GM12878 (cell line): ENCODE measurements at regions not wholly inside any gene's neighbourhood (a gene's known extent, or its start where the extent isn't known, plus 50 kb on each side); places are given as distances from the start of the nearest gene placed in this dataset.

Experiments used
- ATAC-seq: fragments of 200-7000 bp; cut with Tn5 transposase; 3 replicates; pipeline ENCODE4 v1.9.1; 2020; ENCODE audit warnings: mild to moderate bottlenecking, moderate library complexity
- BruUV-seq: library from RNA; stranded (reverse); fragments of 400-500 nt; replicated peaks from 2 replicates; lab custom pipeline; 2021; lab: Mats Ljungman, UMichigan
- CTCF ChIA-PET: fragments of 300-600 bp; sonication (Branson Sonifier 250); formaldehyde crosslinking; extraction: SDS; loops from one replicate; lab custom pipeline; 2021; ENCODE audit warnings: inconsistent platforms; lab: Yijun Ruan, JAX
- POLR2A ChIA-PET: fragments of 350-600 bp; formaldehyde crosslinking; extraction: SDS; loops from one replicate; lab custom pipeline; 2021; ENCODE audit warnings: inconsistent platforms; lab: Charles Lee
- RAD21 ChIA-PET: fragments of 300-600 bp; sonication (Branson Sonifier 250); formaldehyde crosslinking; loops from one replicate; lab custom pipeline; 2023; ENCODE audit warnings: antibody characterized with exemption; ENCODE audit not compliant: unreplicated experiment; lab: Charles Lee
- SMC1A ChIA-PET: fragments of 300-600 bp; sonication (Branson Sonifier 250); formaldehyde crosslinking; loops from one replicate; lab custom pipeline; 2023; ENCODE audit not compliant: unreplicated experiment, uncharacterized antibody; lab: Charles Lee
- DNase-seq: peaks from one replicate; pipeline ENCODE4 v3.0.0-alpha.2; 2011; ENCODE audit warnings: low read depth, low spot score
- FAIRE-seq: peaks from 3 replicates; lab custom pipeline; 2011; peaks lifted over from hg19 to GRCh38; lab: Jason Lieb, UNC
- H2AFZ ChIP-seq: 2 replicates; pipeline ENCODE4 v1.6.0; 2011; ENCODE audit warnings: low read depth, low read length, control low read depth; ENCODE audit not compliant: control insufficient read depth
- H3K27ac ChIP-seq: 2 replicates; pipeline ENCODE4 v1.5.1; 2011; ENCODE audit warnings: control low read depth; ENCODE audit not compliant: control insufficient read depth, insufficient read depth
- H3K27me3 ChIP-seq, 2 experiments: replicated peaks in 1 of 2; 2 replicates each; pipeline versions ENCODE4 v1.6.0 to v1.6.1; 2011; ENCODE audit warnings: low read length in 1 of 2; ENCODE audit not compliant: control insufficient read depth in 2 of 2, insufficient read depth in 2 of 2
- H3K36me3 ChIP-seq, 2 experiments: 2 replicates each; pipeline ENCODE4 v1.5.1; 2011; ENCODE audit warnings: low read length in 1 of 2; ENCODE audit not compliant: control insufficient read depth in 2 of 2, insufficient read depth in 2 of 2
- H3K4me1 ChIP-seq: 2 replicates; pipeline ENCODE4 v1.6.1; 2011; ENCODE audit warnings: mild to moderate bottlenecking, low read length, moderate library complexity, mixed read lengths; ENCODE audit not compliant: control insufficient read depth, insufficient read depth
- H3K4me2 ChIP-seq: 2 replicates; pipeline ENCODE4 v1.6.0; 2011; ENCODE audit warnings: control low read depth; ENCODE audit not compliant: control insufficient read depth, insufficient read depth
- H3K4me3 ChIP-seq: fragments of 200-600 bp; sonication (generic); 2 replicates; pipeline ENCODE4 v1.5.1; 2016
- H3K79me2 ChIP-seq: 2 replicates; pipeline ENCODE4 v1.6.0; 2011; ENCODE audit warnings: low read length; ENCODE audit not compliant: control insufficient read depth, insufficient read depth
- H3K9ac ChIP-seq: 2 replicates; pipeline ENCODE4 v1.8.0; 2011; ENCODE audit warnings: low read length, control low read depth, mixed read lengths; ENCODE audit not compliant: control insufficient read depth, insufficient read depth
- H3K9me3 ChIP-seq: replicated peaks from 3 replicates; pipeline ENCODE4 v1.5.1; 2011; ENCODE audit warnings: mild to moderate bottlenecking, low read length; ENCODE audit not compliant: control insufficient read depth, insufficient read depth
- H4K20me1 ChIP-seq: 2 replicates; pipeline ENCODE4 v1.6.0; 2011; ENCODE audit not compliant: control insufficient read depth, insufficient read depth
- BACH1 ChIP-seq: fragments of 450-650 bp; IDR thresholded peaks from 2 replicates; pipeline ENCODE4 v1.6.1; 2017; ENCODE audit warnings: mild to moderate bottlenecking, borderline replicate concordance
- BHLHE40 ChIP-seq, 2 experiments: fragments of 450-650 bp in 1 of 2; IDR thresholded peaks; 2 replicates each; pipeline ENCODE4 v1.6.1; 2011 to 2017; ENCODE audit warnings: low read depth in 2 of 2, borderline replicate concordance in 1 of 2, improper control_type of control experiment in 1 of 2, low read length in 1 of 2, mild to moderate bottlenecking in 1 of 2
- CEBPZ ChIP-seq: fragments of 150-350 bp; IDR thresholded peaks from 2 replicates; pipeline ENCODE4 v1.6.1; 2016; ENCODE audit warnings: low read depth, low read length
- EED ChIP-seq: sonication (generic); IDR thresholded peaks from 2 replicates; pipeline ENCODE4 v1.6.1; 2016; ENCODE audit warnings: antibody characterized with exemption, low read depth
- GATAD2B ChIP-seq: fragments of 450-650 bp; conservative IDR thresholded peaks from 2 replicates; pipeline ENCODE4 v1.6.1; 2017; ENCODE audit warnings: low read depth, mild to moderate bottlenecking, moderate library complexity
- NFYA ChIP-seq: IDR thresholded peaks from 2 replicates; pipeline ENCODE4 v1.6.1; 2011; ENCODE audit warnings: low read depth, mild to moderate bottlenecking, low read length, improper control_type of control experiment, borderline replicate concordance
- NR2C2 ChIP-seq: IDR thresholded peaks from 2 replicates; pipeline ENCODE4 v1.6.1; 2011; ENCODE audit warnings: borderline replicate concordance, low read depth; ENCODE audit not compliant: control insufficient read depth, insufficient read length
- YY1 ChIP-seq: IDR thresholded peaks from 2 replicates; pipeline ENCODE4 v1.6.1; 2011; ENCODE audit warnings: low read depth, mild to moderate bottlenecking, low read length
- WGBS: methylation state at CpG from one replicate; pipeline ENCODE4 v1.1.6; 2016; ENCODE audit warnings: low lambda C conversion rate; ENCODE audit not compliant: insufficient replicate concordance, insufficient coverage; ENCODE audit errors: missing lambda C conversion rate; 5-methylcytosine and 5-hydroxymethylcytosine counted together
- in situ Hi-C: fragments of 300-500 bp; cut with MboI; formaldehyde crosslinking; loops from 9 replicates; pipeline ENCODE4 v1.14.3; 2018; ENCODE audit warnings: mixed read lengths
- intact Hi-C: fragments of 100-400 bp; cut with micrococcal nuclease; formaldehyde crosslinking; loops from one replicate; pipeline ENCODE4 v1.14.2; 2022; ENCODE audit not compliant: unreplicated experiment

DNA sequence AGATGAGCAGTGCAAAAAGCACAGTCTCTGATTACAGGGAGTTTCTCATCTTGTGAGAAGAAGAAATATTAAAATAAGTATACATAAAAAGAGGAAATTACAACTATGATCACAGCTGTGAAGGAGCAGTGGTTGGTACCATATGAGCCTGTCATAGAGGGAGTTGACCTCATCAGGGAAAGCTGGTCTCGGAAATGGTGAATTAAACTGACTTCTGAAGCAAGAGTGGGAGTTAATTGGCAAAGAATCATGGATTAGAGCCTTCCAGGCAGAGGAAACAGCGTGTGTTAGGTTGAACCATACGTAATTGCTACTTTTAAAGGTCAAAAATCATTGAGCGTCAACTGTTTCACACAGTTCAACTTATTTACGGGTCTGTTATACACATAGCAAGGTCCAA, 539.1 kb downstream of the EDEM1 start:
- Histone ChIP-seq H3K4me3 (no peak overlapping the region), H3K27ac (no peak overlapping the region), H3K4me2 (no peak overlapping the region), H3K9ac (no peak overlapping the region), H3K27me3 (no peaks in the 10 kb centered on the region), H3K79me2 (no peaks in the 10 kb centered on the region), H2AFZ (no peak overlapping the region), H3K36me3 (no peaks in the 10 kb centered on the region), H3K9me3 (no peaks in the 10 kb centered on the region), H3K4me1 (no peaks in the 10 kb centered on the region), H4K20me1 (no peaks in the 10 kb centered on the region)
- ChIA-PET CTCF (interaction anchor here (0.6 to 1.4 kb wide), 3 partner anchors 30 to 298 kb away, joined by 3 to 5 read pairs (median 3); no protein-coding TSS in a partner anchor), POLR2A (no interaction called here), RAD21 (interaction anchor here (1.1 to 1.8 kb wide), 2 partner anchors 14 to 92 kb away, joined by 3 read pairs; no protein-coding TSS in a partner anchor), SMC1A (interaction anchor here (0.6 to 1.2 kb wide), 5 partner anchors 9 to 301 kb away, joined by 3 to 4 read pairs (median 3); no protein-coding TSS in a partner anchor)
- FAIRE-seq = no peak
- in situ Hi-C loops (no loop called here), intact Hi-C loops (loop anchor here (10.0 kb wide), 1 partner anchor 502 kb away; no protein-coding TSS in a partner anchor)
- no TSS peak for BruUV-seq
- ATAC-seq = no peak
- no peak for DNase-seq
- no peak for TF ChIP-seq BHLHE40 (IDR thresholded peaks at IDR 0.05; ENCODE audit: borderline replicate concordance in 1 of 2, low read depth in 2 of 2, low read length in 1 of 2)
- TF ChIP-seq NR2C2 = no peak
- TF ChIP-seq EED = no peak
- no peak for TF ChIP-seq GATAD2B
- TF ChIP-seq CEBPZ = no peak
- TF ChIP-seq YY1 = no peak
- no peak for TF ChIP-seq NFYA
- TF ChIP-seq BACH1 = no peak
- WGBS = 43% methylated on average over 5 of the region's 5 CpGs
